Pancreas (tissue), 10 donors: ENCODE measurements at regions not wholly inside any gene's neighbourhood (a gene's known extent, or its start where the extent isn't known, plus 50 kb on each side); places are given as distances from the start of the nearest gene placed in this dataset.

Experiments
- ATAC-seq, 4 donors: fragments of 200-7000 bp; cut with Tn5 transposase; one replicate each; pipeline versions ENCODE4 v1.8.0 to v1.9.1; 2020; ENCODE audit warnings: mild to moderate bottlenecking in 4 of 4, moderate library complexity in 4 of 4
- DNase-seq, 6 donors: peaks; one replicate each; pipeline ENCODE4 v3.0.0-alpha.2; 2020
- FAIRE-seq: peaks from 2 replicates; lab custom pipeline; 2012; peaks lifted over from hg19 to GRCh38; lab: Jason Lieb, UNC
- H3K27ac ChIP-seq, 4 donors: fragments of 200-600 bp; sonication (generic); 1 replicate in 3 of 4; 2 replicates in 1 of 4; pipeline versions ENCODE4 v1.5.0 to v1.8.0; 2020
- H3K27me3 ChIP-seq, 4 donors: fragments of 200-600 bp; one replicate each; pipeline ENCODE4 v1.8.0; 2021
- H3K36me3 ChIP-seq, 3 donors: fragments of 200-600 bp; sonication (generic) in 1 of 3; one replicate each; pipeline versions ENCODE4 v1.5.0 to v1.8.0; 2020 to 2021
- H3K4me1 ChIP-seq, 3 donors: fragments of 200-600 bp; one replicate each; pipeline ENCODE4 v1.8.0; 2021
- H3K4me3 ChIP-seq, 4 donors: fragments of 200-600 bp; sonication (generic) in 2 of 4; one replicate each; pipeline versions ENCODE4 v1.5.0 to v1.8.0; 2020 to 2021
- H3K9me3 ChIP-seq, 4 donors: fragments of 200-600 bp; one replicate each; pipeline ENCODE4 v1.8.0; 2021
- WGBS, 2 donors: extraction: QIAGEN DNeasy Blood & Tissue Kit; methylation state at CpG; one replicate each; pipeline ENCODE4 v1.1.7; 2013; 5-methylcytosine and 5-hydroxymethylcytosine counted together
- intact Hi-C, 3 donors: fragments of 100-400 bp; cut with DNase I; formaldehyde crosslinking; loops; one replicate each; pipeline versions ENCODE4 v1.11.1 to v1.14.2; 2022
- TF ChIP-seq, protein P1 (sequence below), 4 donors: fragments of 200-600 bp; sonication (generic) in 3 of 4; IDR thresholded peaks; one replicate each; pipeline versions ENCODE4 v1.5.0 to v1.8.0; 2021; ENCODE audit warnings: antibody characterized with exemption in 4 of 4
- donor health status: healthy with polysubstance abuse.
- donor health status: DM: no; HTN: no; CAD: no; lungs with moderate emphysema.
- donor health status: DM: no; HTN: no; CAD: no.
- donor health status: control.
- donor health status: control.
- donor health status: Bipolar disorder and iron deficiency.
- donor health status: DM: yes; HTN: yes; CAD: no.
- donor health status: DM: no; HTN: no; CAD: no.
- donor health status: DM: no; HTN: no; CAD: no.
- donor health status: DM: yes; HTN: yes; CAD: no.

- FAIRE-seq (no peak), ATAC-seq (peak in 3 of 4 donors; percentile 11 to 61 (median 42)), DNase-seq (no peak)
- 19 to 26% methylated on average over 15 of the region's 15 CpGs for WGBS, 2 donors
- TF ChIP-seq, protein P1, sequence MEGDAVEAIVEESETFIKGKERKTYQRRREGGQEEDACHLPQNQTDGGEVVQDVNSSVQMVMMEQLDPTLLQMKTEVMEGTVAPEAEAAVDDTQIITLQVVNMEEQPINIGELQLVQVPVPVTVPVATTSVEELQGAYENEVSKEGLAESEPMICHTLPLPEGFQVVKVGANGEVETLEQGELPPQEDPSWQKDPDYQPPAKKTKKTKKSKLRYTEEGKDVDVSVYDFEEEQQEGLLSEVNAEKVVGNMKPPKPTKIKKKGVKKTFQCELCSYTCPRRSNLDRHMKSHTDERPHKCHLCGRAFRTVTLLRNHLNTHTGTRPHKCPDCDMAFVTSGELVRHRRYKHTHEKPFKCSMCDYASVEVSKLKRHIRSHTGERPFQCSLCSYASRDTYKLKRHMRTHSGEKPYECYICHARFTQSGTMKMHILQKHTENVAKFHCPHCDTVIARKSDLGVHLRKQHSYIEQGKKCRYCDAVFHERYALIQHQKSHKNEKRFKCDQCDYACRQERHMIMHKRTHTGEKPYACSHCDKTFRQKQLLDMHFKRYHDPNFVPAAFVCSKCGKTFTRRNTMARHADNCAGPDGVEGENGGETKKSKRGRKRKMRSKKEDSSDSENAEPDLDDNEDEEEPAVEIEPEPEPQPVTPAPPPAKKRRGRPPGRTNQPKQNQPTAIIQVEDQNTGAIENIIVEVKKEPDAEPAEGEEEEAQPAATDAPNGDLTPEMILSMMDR (IDR thresholded peaks at IDR 0.05), result no peak
- Histone ChIP-seq H3K27me3 (peaks cover 0 to 11% (median 0%) of the 10 kb centered on the region in 4 donors), H3K36me3 (no peaks in the 10 kb centered on the region), H3K27ac (no peak overlapping the region), H3K4me3 (peak overlapping the region in 1 of 4 donors; percentile 1), H3K4me1 (no peaks in the 10 kb centered on the region), H3K9me3 (no peaks in the 10 kb centered on the region)
- intact Hi-C loops, result no loop called here
Measured at GRCh38 chr11:134466156-134466555, 54.1 kb upstream of the B3GAT1 start.

- Histone ChIP-seq H3K27me3 (peaks cover 0 to 11% (median 0%) of the 10 kb centered on the region in 4 donors), H3K9me3 (no peaks in the 10 kb centered on the region), H3K36me3 (no peaks in the 10 kb centered on the region), H3K4me3 (no peak overlapping the region), H3K27ac (no peak overlapping the region), H3K4me1 (no peaks in the 10 kb centered on the region)
- intact Hi-C loops, result no loop called here
- ATAC-seq (no peak), DNase-seq (no peak), FAIRE-seq (no peak)
- TF ChIP-seq, protein P1 (IDR thresholded peaks at IDR 0.05), result no peak
- 75 to 83% methylated on average over 13 of the region's 13 CpGs for WGBS, 2 donors
Measured at GRCh38 chr11:134464981-134465730, 53.1 kb upstream of the B3GAT1 start.

DNA sequence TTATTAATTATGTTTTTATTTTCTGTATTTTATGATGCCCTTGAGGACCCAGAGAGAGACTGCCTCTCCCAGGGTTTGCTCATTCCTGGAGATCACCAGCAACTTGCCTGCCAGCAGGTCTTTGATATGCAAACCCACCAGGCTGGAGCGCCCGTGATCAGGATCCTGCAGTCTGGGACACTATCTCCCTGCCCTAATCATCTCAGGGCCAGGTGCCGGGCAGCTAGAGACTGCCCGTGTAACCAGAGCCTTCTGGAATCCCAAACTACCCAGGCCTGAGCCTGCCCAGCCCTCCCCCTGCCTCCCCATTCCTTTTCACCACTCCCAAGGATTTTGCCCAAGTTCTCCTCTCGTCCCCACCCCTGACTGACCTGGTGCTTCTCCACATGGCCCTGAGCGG is 52.2 kb upstream of the B3GAT1 start:
- H3K9me3 ChIP-seq, result no peaks in the 10 kb centered on the region
- DNase-seq (no peak), ATAC-seq (no peak), FAIRE-seq (no peak)
- intact Hi-C loops, result no loop called here
- no peaks in the 10 kb centered on the region for H3K4me1 ChIP-seq
- H3K27me3 ChIP-seq, result peaks cover 0 to 11% (median 0%) of the 10 kb centered on the region in 4 donors
- 51 to 66% methylated on average over 6 of the region's 6 CpGs for WGBS, 2 donors
- no peak overlapping the region for H3K27ac ChIP-seq
- no peak overlapping the region for H3K4me3 ChIP-seq
- TF ChIP-seq, protein P1 (IDR thresholded peaks at IDR 0.05), result no peak
- no peaks in the 10 kb centered on the region for H3K36me3 ChIP-seq

- Histone ChIP-seq H3K9me3 (no peaks in the 10 kb centered on the region), H3K4me1 (no peaks in the 10 kb centered on the region), H3K36me3 (no peaks in the 10 kb centered on the region), H3K27me3 (peaks cover 0 to 11% (median 0%) of the 10 kb centered on the region in 4 donors), H3K4me3 (no peak overlapping the region), H3K27ac (no peak overlapping the region)
- WGBS, 2 donors, result 65 to 79% methylated on average over 5 of the region's 5 CpGs
- intact Hi-C loops, result no loop called here
- DNase-seq (no peak), ATAC-seq (no peak), FAIRE-seq (no peak)
- TF ChIP-seq, protein P1 (IDR thresholded peaks at IDR 0.05), result no peak
Measured at GRCh38 chr11:134463716-134464115, 51.7 kb upstream of the B3GAT1 start.
